ENCODE measurements at regions not wholly inside any gene's neighbourhood (a gene's known extent, or its start where the extent isn't known, plus 50 kb on each side); places are given as distances from the start of the nearest gene placed in this dataset.
"Not testable (repeated sequence)": the region's sequence is repeated elsewhere in the genome, so short reads cannot be mapped to it uniquely, and the experiment has no call there.

- no peak for DNase-seq (ENCODE audit: extremely low spot score in 2 of 2)
- Histone ChIP-seq H3K9me3 (no peaks in the 10 kb centered on the region), H3K27ac (no peak overlapping the region), H3K4me1 (no peaks in the 10 kb centered on the region), H3K4me3 (no peak overlapping the region), H3K36me3 (no peaks in the 10 kb centered on the region), H3K27me3 (no peaks in the 10 kb centered on the region)
- intact Hi-C loops (cut with DNase I), result no loop called here
- TF ChIP-seq POLR2AphosphoS5 (IDR thresholded peaks at IDR 0.05; ENCODE audit: insufficient read depth in 1 of 2, low read depth in 1 of 2) (no peak), CTCF (IDR thresholded peaks at IDR 0.05) (no peak), POLR2A (IDR thresholded peaks at IDR 0.05) (no peak)
Observed at GRCh38 chr10:6986927-6987326, 406.9 kb upstream of the PRKCQ start.

- H3K4me1 ChIP-seq, result no peaks in the 10 kb centered on the region
- H3K27ac ChIP-seq, result no peak overlapping the region
- intact Hi-C loops (cut with DNase I), result no loop called here
- DNase-seq (ENCODE audit: extremely low spot score in 2 of 2), result no peak
- H3K27me3 ChIP-seq, result no peaks in the 10 kb centered on the region
- no peaks in the 10 kb centered on the region for H3K9me3 ChIP-seq
- TF ChIP-seq POLR2AphosphoS5 (IDR thresholded peaks at IDR 0.05; ENCODE audit: insufficient read depth in 1 of 2, low read depth in 1 of 2) (no peak), POLR2A (IDR thresholded peaks at IDR 0.05) (no peak), CTCF (IDR thresholded peaks at IDR 0.05) (no peak)
- H3K4me3 ChIP-seq, result no peak overlapping the region
- no peaks in the 10 kb centered on the region for H3K36me3 ChIP-seq
Observed at GRCh38 chr10:6985644-6986043, 405.6 kb upstream of the PRKCQ start.

GRCh38 chr10:6984971-6985370, 404.9 kb upstream of the PRKCQ start:
- Histone ChIP-seq H3K4me3 (no peak overlapping the region), H3K27me3 (no peaks in the 10 kb centered on the region), H3K4me1 (no peaks in the 10 kb centered on the region), H3K36me3 (no peaks in the 10 kb centered on the region), H3K27ac (no peak overlapping the region), H3K9me3 (no peaks in the 10 kb centered on the region)
- no peak for TF ChIP-seq POLR2AphosphoS5 (IDR thresholded peaks at IDR 0.05; ENCODE audit: insufficient read depth in 1 of 2, low read depth in 1 of 2)
- no peak for TF ChIP-seq POLR2A (IDR thresholded peaks at IDR 0.05)
- no peak for TF ChIP-seq CTCF (IDR thresholded peaks at IDR 0.05)
- DNase-seq (ENCODE audit: extremely low spot score in 2 of 2), result no peak
- intact Hi-C loops (cut with DNase I), result no loop called here

GRCh38 chr10:6984016-6984415, 403.9 kb upstream of the PRKCQ start:
- H3K27ac ChIP-seq; H3K4me1 ChIP-seq; H3K9me3 ChIP-seq; H3K4me3 ChIP-seq; DNase-seq (ENCODE audit: extremely low spot score in 2 of 2); intact Hi-C loops (cut with DNase I); H3K36me3 ChIP-seq; H3K27me3 ChIP-seq: not testable (repeated sequence)

- Histone ChIP-seq H3K9me3 (no peaks in the 10 kb centered on the region), H3K36me3 (no peaks in the 10 kb centered on the region), H3K4me1 (no peaks in the 10 kb centered on the region), H3K4me3 (no peak overlapping the region), H3K27ac (no peak overlapping the region), H3K27me3 (no peaks in the 10 kb centered on the region)
- TF ChIP-seq POLR2A (IDR thresholded peaks at IDR 0.05) (no peak), POLR2AphosphoS5 (IDR thresholded peaks at IDR 0.05; ENCODE audit: insufficient read depth in 1 of 2, low read depth in 1 of 2) (no peak), CTCF (IDR thresholded peaks at IDR 0.05) (no peak)
- intact Hi-C loops (cut with DNase I), result no loop called here
- DNase-seq (ENCODE audit: extremely low spot score in 2 of 2), result no peak
Observed at GRCh38 chr10:6980353-6980752, 400.3 kb upstream of the PRKCQ start.

GRCh38 chr10:6979371-6979770, 399.3 kb upstream of the PRKCQ start:
- no peak overlapping the region for H3K4me3 ChIP-seq
- H3K27ac ChIP-seq, result no peak overlapping the region
- DNase-seq (ENCODE audit: extremely low spot score in 2 of 2), result no peak
- H3K9me3 ChIP-seq, result no peaks in the 10 kb centered on the region
- H3K4me1 ChIP-seq, result no peaks in the 10 kb centered on the region
- no peaks in the 10 kb centered on the region for H3K27me3 ChIP-seq
- H3K36me3 ChIP-seq, result no peaks in the 10 kb centered on the region
- intact Hi-C loops (cut with DNase I), result no loop called here
- TF ChIP-seq POLR2A (IDR thresholded peaks at IDR 0.05) (no peak), POLR2AphosphoS5 (IDR thresholded peaks at IDR 0.05; ENCODE audit: insufficient read depth in 1 of 2, low read depth in 1 of 2) (no peak), CTCF (IDR thresholded peaks at IDR 0.05) (no peak)

All from vagina (tissue), 2 donors.